NCI-H524 (cell line): ENCODE measurements at regions not wholly inside any gene's neighbourhood (a gene's known extent, or its start where the extent isn't known, plus 50 kb on each side); places are given as distances from the start of the nearest gene placed in this dataset.
A peak's percentile ranks its signal among the peaks of the same experiment; 100 is the strongest.

Experiments used
- DNase-seq, 2 experiments: peaks; one replicate each; lab custom pipeline; 2025; lab: John Stamatoyannopoulos, UW

DNA sequence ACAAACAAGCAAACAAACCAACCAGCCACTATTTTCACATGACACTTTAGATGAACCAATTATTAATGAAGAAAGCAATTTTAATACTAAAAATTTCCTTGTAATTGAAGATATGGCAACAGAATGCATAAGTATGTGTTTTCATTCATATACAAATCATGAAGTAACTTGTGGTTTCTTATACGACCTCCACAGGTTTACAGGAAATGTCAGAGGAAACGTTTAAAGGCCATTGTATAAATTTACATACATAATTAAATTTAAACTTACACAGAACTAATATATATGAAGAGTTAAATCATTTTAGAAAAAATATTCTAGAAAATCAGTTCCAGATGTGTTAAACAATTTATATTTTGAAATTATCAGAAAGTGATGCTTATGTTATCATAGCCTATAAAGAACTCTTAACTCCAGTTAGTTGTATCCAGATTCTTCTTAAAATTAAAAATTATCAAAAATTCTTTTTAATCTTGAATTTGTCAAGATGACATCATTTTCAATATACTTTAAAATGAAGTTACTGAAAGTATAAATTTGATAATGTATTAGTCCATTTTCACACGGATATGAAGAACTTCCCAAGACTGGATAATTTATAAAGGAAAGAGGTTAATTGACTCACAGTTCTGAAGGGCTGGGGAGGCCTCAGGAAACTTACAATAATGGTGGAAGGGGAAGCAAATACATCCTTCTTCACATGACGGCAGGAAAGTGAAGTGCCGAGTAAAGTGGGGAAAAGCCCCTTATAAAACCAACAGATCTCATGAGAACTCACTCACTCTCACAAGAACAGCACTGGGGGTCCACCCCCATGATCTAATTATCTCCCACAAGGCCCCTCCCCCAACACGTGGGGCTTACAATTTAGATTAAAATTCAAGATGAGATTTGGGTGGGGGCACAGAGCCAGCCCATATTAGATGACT is 192.0 kb downstream of the PIK3R1 start:
- DNase-seq = no peak

GRCh38 chr5:68408345-68408871 is 192.9 kb downstream of the PIK3R1 start:
- DNase-seq = no peak

- DNase-seq = no peak
Observed at GRCh38 chr5:68409259-68409658, 193.7 kb downstream of the PIK3R1 start.

DNA sequence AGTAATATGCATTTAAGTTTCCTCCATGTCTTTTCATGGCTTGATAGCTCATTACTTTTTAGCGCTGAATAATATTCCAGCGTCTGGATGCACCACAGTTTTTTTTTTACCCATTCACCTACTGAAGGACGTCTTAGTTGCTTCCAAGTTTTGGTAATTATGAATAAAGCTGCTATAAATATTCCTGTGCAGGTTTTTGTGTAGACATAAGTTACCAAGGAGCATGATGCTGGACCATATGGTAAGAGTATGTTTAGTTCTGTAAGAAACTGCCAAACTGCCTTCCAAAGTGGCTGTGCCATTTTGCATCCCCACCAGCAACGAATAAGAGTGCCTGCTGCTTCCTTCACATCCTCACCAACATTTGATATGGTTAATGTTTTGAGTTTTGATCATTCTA is 195.6 kb downstream of the PIK3R1 start:
- DNase-seq = no peak

DNA sequence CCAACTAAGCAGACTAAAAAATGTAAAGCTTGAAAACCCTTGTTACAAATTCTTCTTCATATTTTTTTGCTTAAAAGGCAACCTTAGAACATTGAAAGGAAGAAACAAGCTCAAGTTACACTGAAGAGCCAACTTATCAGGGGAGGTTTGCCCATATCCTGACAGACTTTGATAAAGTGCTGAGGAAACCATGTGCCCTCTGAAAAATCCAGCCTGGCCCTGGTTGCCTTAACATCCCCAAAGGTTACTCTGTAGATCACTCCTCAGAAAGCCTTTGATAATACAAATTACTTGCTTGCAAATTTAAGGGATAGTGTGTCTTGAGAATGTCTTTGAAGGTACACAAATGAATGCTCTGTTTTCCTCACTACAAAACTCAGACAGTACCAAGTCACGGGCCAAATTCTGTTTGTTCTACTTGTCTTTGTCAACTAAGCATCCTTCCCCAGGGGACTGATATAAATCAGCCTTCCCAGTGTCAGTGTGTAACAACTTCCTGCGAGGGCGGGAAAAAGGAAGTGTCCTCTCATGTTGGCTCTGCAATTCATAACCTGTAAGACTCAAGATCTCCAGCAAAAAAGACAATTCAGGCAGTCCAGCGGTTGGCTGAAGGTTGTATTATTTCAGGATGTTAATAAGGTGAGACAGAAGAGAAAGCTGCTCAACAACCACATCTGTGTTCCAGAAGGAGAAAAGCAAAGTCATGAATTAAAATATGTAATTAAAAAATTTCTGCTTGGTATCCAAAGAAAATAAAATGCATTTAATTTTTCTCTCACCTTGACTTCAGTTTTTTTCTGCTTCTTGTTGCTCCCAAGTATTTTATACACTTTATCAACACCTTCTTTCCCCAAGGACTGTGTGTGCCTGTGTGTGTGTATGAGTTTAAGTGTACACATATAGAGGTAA is 199.9 kb downstream of the PIK3R1 start:
- DNase-seq = no peak

- no peak for DNase-seq
Observed at GRCh38 chr5:68416714-68417113, 201.2 kb downstream of the PIK3R1 start.

- no peak for DNase-seq
Observed at GRCh38 chr5:68418201-68418600, 202.6 kb downstream of the PIK3R1 start.

GRCh38 chr5:68418680-68419079 is 203.1 kb downstream of the PIK3R1 start:
- DNase-seq = peak; percentile 41 to 63

DNA sequence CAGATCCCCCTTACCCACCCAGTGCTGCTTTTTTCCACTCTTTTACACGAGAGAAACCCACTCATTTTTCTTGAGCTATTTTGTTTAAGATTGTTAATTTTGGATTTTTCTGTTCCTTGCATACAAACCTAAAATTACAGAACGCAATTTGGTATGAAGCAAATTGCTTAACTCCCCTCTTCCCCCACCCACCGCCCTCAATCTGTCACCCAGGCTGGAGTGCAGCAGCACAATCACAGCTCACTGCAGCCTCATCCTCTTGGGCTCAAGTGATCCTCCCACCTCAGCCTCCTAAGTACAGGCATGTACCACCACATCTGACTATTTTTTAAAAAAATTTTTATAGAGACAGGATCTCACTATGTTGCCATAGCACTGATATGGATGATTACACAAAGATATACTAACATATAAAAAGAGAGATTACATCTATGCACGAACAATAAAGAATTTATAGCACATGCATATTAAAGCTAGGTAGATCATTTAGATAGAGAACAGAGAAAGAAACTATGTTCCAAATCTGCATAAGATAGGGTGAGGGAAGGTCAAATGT is 203.6 kb downstream of the PIK3R1 start:
- DNase-seq = peak; percentile 32 to 53

DNA sequence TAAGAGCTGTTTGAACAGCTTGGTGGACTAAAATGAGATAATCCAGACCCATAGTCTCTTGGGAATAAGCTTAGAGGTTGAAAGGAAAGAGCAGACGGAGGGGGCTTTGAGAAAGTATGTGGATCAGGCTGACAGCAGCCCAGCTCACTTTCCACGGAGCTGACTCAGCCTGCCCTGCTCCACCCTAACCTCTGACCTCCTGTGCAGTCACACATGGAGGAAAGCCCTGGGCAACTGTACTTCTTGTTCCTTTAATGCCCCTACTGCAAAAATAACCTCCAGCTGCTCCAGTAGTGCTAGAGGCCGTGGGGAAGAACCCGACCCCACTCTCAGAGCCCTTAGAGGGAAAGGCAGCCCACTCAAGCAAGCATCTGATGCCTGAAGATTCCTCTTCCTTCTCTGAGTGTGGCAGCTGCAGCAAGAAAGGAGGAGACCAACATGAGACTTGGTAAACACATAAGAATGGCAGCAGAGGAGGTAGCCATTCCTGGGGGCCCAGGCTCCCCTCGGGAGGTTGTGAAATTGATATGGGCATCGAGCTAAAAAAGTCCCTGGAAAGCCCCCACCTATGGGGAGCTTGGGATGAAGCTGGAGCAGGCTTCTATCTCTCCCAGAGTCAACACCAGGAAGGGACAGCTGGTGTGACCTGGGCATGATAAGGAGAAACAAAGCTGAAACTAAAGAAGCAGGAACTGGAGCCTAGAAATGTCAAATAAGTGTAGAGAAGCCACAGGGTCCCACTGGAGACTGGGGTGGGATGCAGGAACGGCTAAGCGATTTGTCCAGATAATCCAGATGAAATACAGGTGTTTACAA is 204.3 kb downstream of the PIK3R1 start:
- DNase-seq = peak; percentile 78 to 91

DNA sequence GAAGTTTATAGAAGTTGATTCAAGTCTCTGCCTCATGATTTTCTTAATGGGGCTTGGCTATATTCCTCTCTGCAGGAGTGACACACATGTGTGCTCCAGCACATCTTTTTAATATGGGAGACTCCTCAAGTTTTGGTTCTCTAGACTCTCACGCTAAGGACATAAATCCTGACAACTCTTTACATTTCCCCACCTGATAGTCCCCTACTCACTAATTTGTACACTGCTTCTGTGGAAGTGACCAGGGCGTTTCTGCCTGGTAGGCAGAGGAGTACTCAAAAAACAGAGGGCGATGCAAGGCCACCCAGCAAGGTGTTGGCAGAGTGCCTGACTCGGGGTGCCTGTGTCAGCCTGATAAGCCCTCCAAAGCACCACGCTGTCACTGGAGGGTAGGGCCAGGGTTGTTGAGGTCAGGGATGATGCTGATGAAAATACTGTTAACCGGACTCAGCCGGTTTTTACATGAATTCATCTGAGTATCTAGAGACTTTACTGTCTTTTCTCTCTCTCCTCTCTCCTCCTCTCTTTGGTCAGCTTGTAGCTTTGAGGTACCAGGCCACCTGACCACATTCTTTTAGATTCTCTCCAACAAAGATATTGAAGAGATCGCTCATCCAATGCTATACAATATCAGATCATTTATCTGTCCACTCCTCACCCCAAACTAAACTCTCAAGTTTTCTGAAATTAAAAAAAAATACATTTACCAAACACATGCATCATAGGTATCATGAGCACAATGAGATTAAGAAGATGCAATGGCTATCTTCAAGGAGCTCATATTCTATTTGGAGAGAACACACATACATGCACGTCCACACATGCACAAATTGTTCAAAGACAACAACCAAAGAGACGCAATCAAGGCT is 205.2 kb downstream of the PIK3R1 start:
- DNase-seq = peak in 1 of 2 experiments; percentile 6

GRCh38 chr5:68421485-68422220 is 206.1 kb downstream of the PIK3R1 start:
- DNase-seq = no peak

GRCh38 chr5:68423154-68423811 is 207.7 kb downstream of the PIK3R1 start:
- no peak for DNase-seq

DNA sequence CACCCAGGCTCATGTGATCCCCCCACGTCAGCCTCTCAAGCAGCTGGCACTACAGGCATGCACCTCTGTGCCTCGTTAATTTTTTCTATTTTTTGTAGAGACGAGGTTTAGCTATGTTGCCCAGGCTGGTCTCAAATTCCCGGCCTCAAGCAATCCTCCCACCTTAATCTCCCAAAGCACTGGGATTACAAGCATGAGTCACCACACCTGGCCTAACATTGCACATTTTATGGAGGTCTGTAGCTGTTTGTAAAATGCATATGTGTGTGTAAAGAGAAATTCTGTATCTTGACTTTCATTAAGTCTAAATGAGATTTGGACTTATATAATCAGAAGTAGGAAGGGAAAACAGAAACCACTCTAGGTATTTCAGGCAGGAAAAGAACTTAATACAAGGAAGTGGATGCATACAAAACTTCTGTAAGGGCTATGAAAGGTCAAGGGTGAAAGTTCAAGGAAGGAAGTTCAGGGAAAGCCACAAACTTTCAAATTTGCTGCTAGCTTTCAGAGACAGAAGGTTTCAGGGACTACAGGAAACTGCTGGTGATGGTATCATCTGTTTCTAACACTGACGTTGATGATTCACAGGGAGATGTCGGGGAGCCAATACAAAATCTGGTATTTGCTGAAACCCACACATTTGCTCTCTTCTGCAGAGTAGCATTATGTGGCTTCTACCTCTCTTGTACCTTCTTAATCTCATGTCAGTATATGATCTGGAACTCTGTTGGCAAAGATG is 209.4 kb downstream of the PIK3R1 start:
- peak; percentile 9 to 50 for DNase-seq

DNA sequence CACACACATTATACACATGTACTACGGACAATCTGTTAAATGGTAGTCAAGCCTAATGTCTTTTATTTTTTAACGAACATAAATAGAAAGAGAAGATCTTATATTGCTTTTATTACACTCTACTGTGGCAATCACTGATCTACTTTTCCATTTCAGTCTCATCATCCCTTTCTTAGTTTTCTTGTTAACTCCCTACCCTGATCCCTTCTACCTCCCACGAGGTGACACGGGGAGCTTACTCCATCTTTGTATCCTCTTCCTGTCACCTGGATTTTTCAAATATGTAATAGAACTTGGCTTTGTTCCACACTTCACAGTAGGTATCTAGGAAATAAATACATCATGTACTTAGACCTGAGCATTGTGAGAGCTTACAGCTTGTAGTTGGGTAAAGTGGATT is 211.0 kb downstream of the PIK3R1 start:
- no peak for DNase-seq

- DNase-seq = no peak
Observed at GRCh38 chr5:68428231-68428811, 212.8 kb downstream of the PIK3R1 start.

DNA sequence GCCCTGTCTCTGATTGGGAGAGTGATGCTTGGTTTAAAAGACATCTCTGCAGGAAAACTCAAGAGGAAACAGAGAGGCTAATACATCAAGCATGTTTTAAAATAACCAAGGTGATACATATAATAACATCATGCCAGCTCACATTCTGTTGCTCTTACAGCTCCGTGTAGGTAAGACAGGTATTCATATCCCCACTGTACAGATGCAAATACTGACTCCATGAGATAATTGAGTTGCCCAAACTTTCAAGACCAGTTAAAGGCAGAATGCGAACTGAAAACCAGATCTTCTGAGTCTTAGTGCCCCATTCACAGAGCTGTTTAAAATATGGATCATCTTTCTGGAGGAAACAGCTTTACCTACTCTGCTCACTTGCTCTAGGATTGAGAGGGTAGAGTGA is 214.0 kb downstream of the PIK3R1 start:
- DNase-seq = no peak

DNA sequence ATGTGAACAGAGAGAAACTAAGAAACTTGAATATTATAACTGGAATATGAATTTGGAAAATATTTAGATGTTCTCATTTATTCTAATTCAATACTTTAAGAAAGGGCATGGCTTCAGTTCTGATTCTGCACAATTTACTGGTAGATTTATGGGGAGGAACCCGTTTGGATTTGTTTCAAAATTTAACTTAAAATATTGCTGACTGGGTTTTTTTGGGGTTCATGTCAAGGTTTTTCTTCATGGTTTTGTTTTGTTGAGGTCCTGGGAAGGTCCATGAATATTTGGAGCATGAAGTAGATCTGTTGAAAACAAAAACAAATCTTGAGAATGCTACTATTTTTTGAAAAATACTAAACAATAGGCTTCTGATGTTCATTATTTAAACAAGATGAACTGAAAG is 214.7 kb downstream of the PIK3R1 start:
- no peak for DNase-seq
